BJ (cell line): ENCODE measurements at regions not wholly inside any gene's neighbourhood (a gene's known extent, or its start where the extent isn't known, plus 50 kb on each side); places are given as distances from the start of the nearest gene placed in this dataset.
"Not testable (repeated sequence)": the region's sequence is repeated elsewhere in the genome, so short reads cannot be mapped to it uniquely, and the experiment has no call there.

Experiments used
- CTCF ChIA-PET: fragments of 350-600 bp; formaldehyde crosslinking; extraction: SDS; loops from one replicate; lab custom pipeline; 2021; ENCODE audit warnings: antibody characterized with exemption, inconsistent platforms; lab: Yijun Ruan, JAX
- POLR2A ChIA-PET: fragments of 300-600 bp; sonication (Branson Sonifier 250); formaldehyde crosslinking; extraction: SDS; loops from one replicate; lab custom pipeline; 2021; ENCODE audit warnings: antibody characterized with exemption; lab: Charles Lee
- DNase-seq: peaks from one replicate; pipeline ENCODE4 v3.0.0-alpha.2; 2011; ENCODE audit warnings: low read depth
- H3K27me3 ChIP-seq: 2 replicates; pipeline ENCODE4 v1.6.0; 2011; ENCODE audit warnings: low read length; ENCODE audit not compliant: control insufficient read depth, insufficient read depth
- H3K36me3 ChIP-seq: 2 replicates; pipeline ENCODE4 v1.5.1; 2011; ENCODE audit warnings: low read length; ENCODE audit not compliant: control insufficient read depth, insufficient read depth
- H3K4me3 ChIP-seq: 2 replicates; pipeline ENCODE4 v1.5.1; 2011; ENCODE audit warnings: low read depth, mild to moderate bottlenecking, control low read depth, low read length

DNA sequence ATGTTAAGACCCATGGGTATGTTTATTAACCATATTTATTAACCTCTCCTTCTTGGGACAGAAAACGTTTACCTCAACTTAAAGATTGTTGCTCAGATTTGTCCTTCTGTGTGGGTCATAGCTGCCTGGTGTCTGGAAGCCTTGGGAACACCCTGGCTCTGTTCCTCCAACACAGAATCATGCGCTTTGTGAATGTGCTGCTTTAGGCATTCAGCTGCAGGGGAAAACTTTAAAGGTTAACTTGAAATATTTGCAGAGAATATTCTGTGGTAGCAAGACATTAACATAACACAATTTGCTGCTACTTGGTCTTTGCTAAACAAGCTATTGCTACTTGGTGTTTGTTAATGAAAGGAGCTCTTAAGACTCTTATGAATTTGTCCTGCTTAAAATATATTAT, 50.5 kb upstream of the THOC3 start:
- POLR2A ChIA-PET, DNase-seq, H3K27me3 ChIP-seq, H3K36me3 ChIP-seq, H3K4me3 ChIP-seq, CTCF ChIA-PET: not testable (repeated sequence)

GRCh38 chr5:176020852-176021251, 52.7 kb upstream of the THOC3 start:
- H3K27me3 ChIP-seq, H3K36me3 ChIP-seq, H3K4me3 ChIP-seq, DNase-seq, POLR2A ChIA-PET, CTCF ChIA-PET: not testable (repeated sequence)

DNA sequence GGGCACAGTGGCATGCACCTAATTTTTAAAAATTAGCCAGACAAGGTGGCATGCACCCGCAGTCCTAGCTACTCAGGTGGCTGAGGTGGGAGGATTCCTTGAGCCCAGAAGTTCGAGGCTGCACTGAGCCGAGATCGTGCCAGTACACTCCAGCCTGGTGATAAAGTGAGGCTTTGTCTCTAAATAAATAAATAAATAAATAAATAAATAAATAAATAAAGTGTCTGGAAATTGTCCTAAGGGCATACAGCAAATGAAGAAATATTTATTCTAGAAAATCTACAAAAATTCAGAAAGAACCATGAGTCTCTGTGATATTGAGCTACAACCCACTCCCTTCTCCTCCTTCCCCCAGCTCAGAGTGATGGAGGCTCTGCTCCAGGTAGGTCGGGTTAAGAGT, 55.4 kb upstream of the THOC3 start:
- H3K27me3 ChIP-seq, CTCF ChIA-PET, DNase-seq, H3K4me3 ChIP-seq, POLR2A ChIA-PET, H3K36me3 ChIP-seq: not testable (repeated sequence)

DNA sequence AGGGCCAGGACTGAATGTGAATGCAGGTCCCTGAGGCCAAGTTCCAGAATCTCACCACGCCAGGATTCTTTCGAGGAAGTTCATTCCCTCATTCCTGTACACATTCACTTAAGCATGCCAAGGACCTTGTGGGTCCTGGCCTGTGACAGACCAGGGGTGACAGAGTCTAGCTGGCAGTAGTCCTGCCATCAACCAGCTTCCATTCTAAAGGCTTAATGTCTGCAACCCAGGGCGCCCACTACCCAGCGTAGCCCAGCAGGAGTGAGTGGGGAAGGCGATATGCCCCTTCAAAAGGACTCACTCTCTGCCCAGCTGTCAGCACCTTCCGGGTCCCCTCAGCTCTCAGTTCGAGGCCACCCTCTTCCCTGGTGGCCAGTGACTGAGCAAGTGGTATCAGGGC, 61.3 kb upstream of the THOC3 start:
- H3K36me3 ChIP-seq, POLR2A ChIA-PET, H3K27me3 ChIP-seq, DNase-seq, H3K4me3 ChIP-seq, CTCF ChIA-PET: not testable (repeated sequence)

DNA sequence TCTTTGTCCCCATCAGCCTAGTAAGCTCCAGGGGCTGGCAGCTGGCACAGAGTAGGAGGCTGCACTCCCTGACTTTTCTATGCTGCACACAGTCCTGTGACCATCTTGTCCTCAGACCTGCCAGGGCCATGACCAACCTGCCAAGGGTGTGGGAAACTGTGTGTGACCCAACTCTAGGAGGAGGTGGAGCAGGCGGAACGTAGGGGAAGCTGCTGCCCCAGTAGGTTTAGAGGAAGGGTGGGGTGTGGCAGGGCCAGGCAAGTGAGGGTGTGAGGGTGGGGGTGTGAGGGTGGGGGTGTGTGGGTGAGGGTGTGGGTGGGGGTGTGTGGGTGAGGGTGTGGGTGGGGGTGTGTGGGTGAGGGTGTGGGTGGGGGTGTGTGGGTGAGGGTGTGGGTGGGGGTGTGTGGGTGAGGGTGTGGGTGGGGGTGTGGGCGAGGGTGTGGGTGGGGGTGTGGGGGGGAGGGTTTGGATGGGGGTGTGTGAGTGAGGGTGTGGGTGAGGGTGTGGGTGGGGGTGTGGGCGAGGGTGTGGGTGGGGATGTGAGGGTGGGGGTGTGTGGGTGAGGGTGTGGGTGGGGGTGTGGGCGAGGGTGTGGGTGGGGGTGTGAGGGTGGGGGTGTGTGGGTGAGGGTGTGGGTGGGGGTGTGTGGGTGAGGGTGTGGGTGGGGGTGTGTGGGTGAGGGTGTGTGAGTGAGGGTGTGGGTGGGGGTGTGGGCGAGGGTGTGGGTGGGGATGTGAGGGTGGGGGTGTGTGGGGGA, 62.4 kb upstream of the THOC3 start:
- H3K4me3 ChIP-seq, H3K36me3 ChIP-seq, POLR2A ChIA-PET, CTCF ChIA-PET, H3K27me3 ChIP-seq, DNase-seq: not testable (repeated sequence)

DNA sequence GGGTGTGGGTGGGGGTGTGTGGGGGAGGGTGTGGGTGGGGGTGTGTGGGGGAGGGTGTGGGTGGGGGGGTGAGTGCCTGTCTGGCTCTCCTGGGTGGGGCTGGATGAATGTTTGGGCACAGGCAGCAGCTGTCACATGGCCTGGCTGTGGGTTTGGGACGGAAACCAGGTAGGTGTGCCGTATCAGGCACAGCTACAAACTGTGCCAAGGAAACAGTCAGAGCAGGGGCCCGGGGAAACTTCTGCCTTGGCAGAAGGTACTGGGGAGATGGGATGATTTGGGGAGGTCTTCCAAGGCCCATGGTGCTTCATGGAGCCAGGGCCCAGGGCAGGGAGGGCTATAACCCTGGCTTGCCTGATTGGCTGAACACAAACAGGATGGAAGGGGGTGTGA, 63.0 kb upstream of the THOC3 start:
- CTCF ChIA-PET, H3K4me3 ChIP-seq, H3K27me3 ChIP-seq, POLR2A ChIA-PET, H3K36me3 ChIP-seq, DNase-seq: not testable (repeated sequence)

DNA sequence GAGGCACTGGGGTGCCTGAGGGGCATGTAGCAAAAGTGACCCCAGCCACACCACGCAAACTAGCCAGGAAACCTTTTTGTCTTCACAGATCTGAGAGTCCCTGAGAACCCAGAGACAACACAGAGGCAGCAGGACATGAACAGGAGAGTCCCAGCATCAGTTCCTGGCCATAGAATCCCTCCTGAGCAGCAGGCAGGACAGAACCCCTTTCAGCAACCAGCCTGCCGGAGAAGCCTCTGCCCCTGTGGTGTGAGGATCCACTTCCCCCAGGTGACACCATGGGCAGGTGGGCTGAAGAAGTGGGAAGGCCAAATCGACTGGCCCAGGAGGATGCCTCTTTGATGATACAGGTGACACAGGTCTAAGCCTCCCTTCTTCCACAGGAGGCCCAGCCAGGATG, 65.1 kb upstream of the THOC3 start:
- H3K4me3 ChIP-seq, CTCF ChIA-PET, POLR2A ChIA-PET: not testable (repeated sequence)

GRCh38 chr5:176034407-176035200, 66.5 kb upstream of the THOC3 start:
- H3K36me3 ChIP-seq, DNase-seq, H3K4me3 ChIP-seq, H3K27me3 ChIP-seq, CTCF ChIA-PET, POLR2A ChIA-PET: not testable (repeated sequence)

More for the DNA sequence above, 65.1 kb upstream of the THOC3 start:
- not testable (repeated sequence) for H3K27me3 ChIP-seq, DNase-seq, H3K36me3 ChIP-seq

DNA sequence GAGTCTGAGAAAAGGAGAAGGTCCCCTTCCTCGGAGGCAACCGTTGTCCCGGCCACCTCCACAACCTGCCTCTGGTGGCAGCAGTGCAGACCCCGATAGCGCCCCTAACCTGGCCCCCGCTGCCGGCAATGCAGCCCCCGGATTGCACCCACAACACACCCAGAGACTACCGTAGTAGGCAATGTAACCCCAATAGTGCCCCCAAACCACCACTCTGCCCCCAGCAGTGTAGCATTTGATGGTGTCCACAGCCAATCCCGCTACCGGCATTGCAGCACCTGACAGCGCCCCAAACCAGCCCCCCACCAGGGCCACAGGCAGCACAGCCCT, 67.1 kb upstream of the THOC3 start:
- H3K27me3 ChIP-seq, POLR2A ChIA-PET, DNase-seq, H3K4me3 ChIP-seq, H3K36me3 ChIP-seq, CTCF ChIA-PET: not testable (repeated sequence)

DNA sequence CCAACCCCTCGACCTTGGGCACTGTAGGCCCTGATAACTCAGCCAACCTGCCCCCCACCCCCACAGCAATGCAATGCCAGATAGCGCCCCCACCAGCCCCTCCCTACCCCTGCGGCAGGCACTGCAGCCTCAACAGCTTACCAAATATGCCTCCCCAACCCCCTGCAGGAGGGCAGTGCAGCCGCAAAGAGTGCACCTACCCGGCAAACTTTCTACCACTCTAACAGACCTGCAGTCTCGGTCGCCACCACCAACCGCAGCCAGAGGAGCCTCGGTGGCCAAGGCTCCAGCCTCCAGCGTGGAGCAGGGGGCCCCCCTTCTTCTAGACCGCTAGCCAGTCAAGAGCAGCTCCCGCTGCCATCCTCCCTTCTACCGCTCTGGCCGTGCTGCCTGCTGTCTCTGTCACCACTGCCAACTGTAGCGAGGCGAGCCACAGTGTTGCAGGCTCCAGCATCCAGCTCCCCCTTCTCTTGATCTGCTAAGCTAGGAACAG, 67.7 kb upstream of the THOC3 start:
- H3K27me3 ChIP-seq, CTCF ChIA-PET, POLR2A ChIA-PET: not testable (repeated sequence)

GRCh38 chr5:176036391-176036790, 68.3 kb upstream of the THOC3 start:
- DNase-seq, CTCF ChIA-PET, H3K4me3 ChIP-seq, POLR2A ChIA-PET, H3K36me3 ChIP-seq, H3K27me3 ChIP-seq: not testable (repeated sequence)

More for the DNA sequence above, 67.7 kb upstream of the THOC3 start:
- DNase-seq, H3K36me3 ChIP-seq, H3K4me3 ChIP-seq: not testable (repeated sequence)

GRCh38 chr5:176037190-176037589, 69.1 kb upstream of the THOC3 start:
- H3K36me3 ChIP-seq, POLR2A ChIA-PET, CTCF ChIA-PET, DNase-seq, H3K27me3 ChIP-seq, H3K4me3 ChIP-seq: not testable (repeated sequence)
